MCF 10A (cell line): ENCODE measurements at regions not wholly inside any gene's neighbourhood (a gene's known extent, or its start where the extent isn't known, plus 50 kb on each side); places are given as distances from the start of the nearest gene placed in this dataset.

Source experiments
- BruUV-seq: library from RNA; stranded (reverse); fragments of 400-500 nt; replicated peaks from 2 replicates; lab custom pipeline; 2021; lab: Mats Ljungman, UMichigan
- CTCF ChIA-PET: fragments of 300-600 bp; sonication (Branson Sonifier 250); formaldehyde crosslinking; extraction: SDS; loops from one replicate; lab custom pipeline; 2021; ENCODE audit warnings: antibody characterized with exemption, inconsistent platforms; lab: Yijun Ruan, JAX
- POLR2A ChIA-PET: fragments of 300-600, 350-650 bp; sonication (Branson Sonifier 250); formaldehyde crosslinking; extraction: SDS; loops from one replicate; lab custom pipeline; 2020; ENCODE audit warnings: antibody characterized with exemption, inconsistent platforms; lab: Yijun Ruan, JAX
- DNase-seq: peaks from one replicate; pipeline ENCODE4 v3.0.0-alpha.2; 2018; ENCODE audit not compliant: unreplicated experiment
- H3K27ac Mint-ChIP-seq: one replicate; pipeline ENCODE4 v1.8.0; 2022; ENCODE audit warnings: mild to moderate bottlenecking, low read depth, mixed read lengths; ENCODE audit not compliant: unreplicated experiment
- H3K27me3 Mint-ChIP-seq: one replicate; pipeline ENCODE4 v1.8.0; 2022; ENCODE audit warnings: mixed read lengths; ENCODE audit not compliant: insufficient read depth, unreplicated experiment
- H3K36me3 Mint-ChIP-seq: one replicate; pipeline ENCODE4 v1.8.0; 2022; ENCODE audit warnings: mild to moderate bottlenecking, moderate library complexity, mixed read lengths; ENCODE audit not compliant: insufficient read depth, unreplicated experiment
- H3K4me1 Mint-ChIP-seq: one replicate; pipeline ENCODE4 v1.8.0; 2022; ENCODE audit warnings: mixed read lengths; ENCODE audit not compliant: insufficient read depth, unreplicated experiment
- H3K4me3 Mint-ChIP-seq: one replicate; pipeline ENCODE4 v1.8.0; 2022; ENCODE audit warnings: mild to moderate bottlenecking, moderate library complexity, mixed read lengths; ENCODE audit not compliant: unreplicated experiment
- H3K9me3 Mint-ChIP-seq: one replicate; pipeline ENCODE4 v1.8.0; 2022; ENCODE audit warnings: mixed read lengths; ENCODE audit not compliant: unreplicated experiment
- CTCF ChIP-seq: fragments of 200-600 bp; IDR thresholded peaks from one replicate; pipeline ENCODE4 v1.8.0; 2022; ENCODE audit warnings: antibody characterized with exemption, mild to moderate bottlenecking; ENCODE audit not compliant: unreplicated experiment
- intact Hi-C: fragments of 100-400 bp; cut with micrococcal nuclease; formaldehyde crosslinking; loops from 2 replicates; pipeline ENCODE4 v1.14.1; 2022

DNA sequence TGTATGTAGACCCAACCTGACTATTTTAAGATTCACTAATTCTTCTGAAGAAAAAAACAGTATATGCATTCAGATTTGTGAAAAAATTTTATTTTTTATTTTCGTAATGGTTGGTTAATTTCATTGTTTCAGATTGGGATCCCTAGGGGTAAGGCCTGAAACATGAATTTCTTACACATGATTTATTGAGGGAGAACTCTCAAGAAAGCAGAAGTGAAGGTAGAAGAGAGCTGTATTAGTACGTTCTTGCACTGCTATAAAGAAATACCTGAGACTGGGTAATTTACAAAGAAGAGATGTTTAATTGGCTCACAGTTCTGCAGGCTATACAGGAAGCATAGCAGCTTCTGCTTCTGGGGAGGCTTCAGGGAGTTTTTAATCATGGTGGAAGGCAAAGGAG, 611.9 kb upstream of the TECRL start:
- Mint-ChIP-seq H3K27ac (no peak overlapping the region), H3K36me3 (no peaks in the 10 kb centered on the region), H3K27me3 (no peaks in the 10 kb centered on the region), H3K4me3 (no peak overlapping the region), H3K9me3 (no peaks in the 10 kb centered on the region), H3K4me1 (no peaks in the 10 kb centered on the region)
- no peak for DNase-seq
- intact Hi-C loops = no loop called here
- no peak for TF ChIP-seq CTCF
- ChIA-PET POLR2A (no interaction called here), CTCF (interaction anchor here (0.7 to 0.9 kb wide), 3 partner anchors 13 to 1667 kb away, joined by 3 to 4 read pairs (median 3); no protein-coding TSS in a partner anchor)
- no TSS peak for BruUV-seq

DNA sequence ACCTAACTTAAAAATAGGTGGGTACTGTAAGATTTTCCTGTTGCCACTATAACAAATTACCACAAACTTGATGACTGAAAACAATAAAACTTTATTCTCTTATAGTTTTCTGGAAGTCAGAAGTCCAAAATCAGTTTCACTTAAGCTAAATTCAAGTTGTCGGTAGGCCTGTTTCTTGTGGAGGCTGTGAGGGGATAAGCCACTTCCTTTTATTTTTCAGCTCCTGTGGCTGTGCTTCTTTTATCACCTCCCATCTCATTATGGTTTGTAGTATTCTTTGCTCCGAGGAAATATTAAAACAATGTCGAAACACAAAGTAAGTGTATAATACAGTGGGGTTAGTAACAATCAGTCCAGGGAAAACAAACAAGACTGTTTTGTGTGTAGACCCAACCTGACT, 610.5 kb upstream of the TECRL start:
- Mint-ChIP-seq H3K4me1 (no peaks in the 10 kb centered on the region), H3K4me3 (no peak overlapping the region), H3K36me3 (no peaks in the 10 kb centered on the region), H3K9me3 (no peaks in the 10 kb centered on the region), H3K27ac (no peak overlapping the region), H3K27me3 (no peaks in the 10 kb centered on the region)
- intact Hi-C loops = no loop called here
- TF ChIP-seq CTCF = no peak
- DNase-seq = no peak
- no TSS peak for BruUV-seq
- CTCF ChIA-PET = no interaction called here
- POLR2A ChIA-PET = no interaction called here

DNA sequence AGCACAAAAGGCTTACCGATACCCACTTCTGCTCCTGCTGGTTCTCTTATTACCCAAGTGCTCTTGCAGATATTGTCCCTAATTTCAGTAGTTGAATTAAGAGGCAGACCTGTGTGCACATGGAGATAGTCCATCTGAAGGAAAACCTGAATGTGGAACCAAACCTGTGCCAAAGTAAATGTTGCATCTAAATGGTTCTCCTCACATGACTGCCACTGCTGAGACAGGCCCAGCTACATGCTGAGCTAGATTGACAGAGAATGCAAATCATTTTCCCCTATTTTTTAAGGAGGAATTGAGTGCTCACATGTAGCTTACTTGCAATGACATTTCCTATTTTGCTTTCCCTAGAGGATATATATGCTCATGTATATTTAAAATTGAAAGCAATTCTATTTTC, 609.1 kb upstream of the TECRL start:
- Mint-ChIP-seq H3K27ac (no peak overlapping the region), H3K27me3 (no peaks in the 10 kb centered on the region), H3K4me1 (no peaks in the 10 kb centered on the region), H3K36me3 (no peaks in the 10 kb centered on the region), H3K4me3 (no peak overlapping the region), H3K9me3 (no peaks in the 10 kb centered on the region)
- intact Hi-C loops = no loop called here
- ChIA-PET POLR2A (interaction anchor here (0.7 kb wide), 1 partner anchor 28 kb away, joined by 3 read pairs; no protein-coding TSS in a partner anchor), CTCF (interaction anchor here (0.8 to 1.0 kb wide), 2 partner anchors 10 to 11 kb away, joined by 3 to 4 read pairs; no protein-coding TSS in a partner anchor)
- BruUV-seq = no TSS peak
- no peak for DNase-seq
- TF ChIP-seq CTCF = no peak

DNA sequence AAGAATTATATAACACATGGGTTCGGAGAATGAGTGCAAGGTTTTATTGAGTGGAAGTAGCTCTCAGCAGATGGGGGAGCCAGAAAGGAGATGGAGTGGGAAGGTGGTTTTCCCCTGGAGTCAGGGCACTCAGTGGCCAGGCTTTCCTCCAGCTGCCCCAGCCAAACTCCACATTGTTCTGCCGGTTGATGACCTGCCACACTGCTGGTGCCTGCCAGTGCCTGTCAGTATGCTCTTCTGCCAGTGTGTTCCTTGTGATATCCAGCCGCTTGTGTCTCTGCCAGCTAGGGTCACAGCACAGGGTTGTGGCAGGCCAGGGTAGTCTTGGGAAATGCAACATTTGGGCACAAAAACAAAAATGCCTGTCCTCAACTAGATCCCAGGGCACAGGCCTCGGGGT, 604.8 kb upstream of the TECRL start:
- H3K36me3 Mint-ChIP-seq = no peaks in the 10 kb centered on the region
- TF ChIP-seq CTCF = no peak
- H3K9me3 Mint-ChIP-seq = no peaks in the 10 kb centered on the region
- ChIA-PET CTCF (interaction anchor here (0.6 kb wide), 1 partner anchor 1900 kb away, joined by 3 read pairs; no protein-coding TSS in a partner anchor), POLR2A (interaction anchor here (0.5 kb wide), 1 partner anchor 38 kb away, joined by 3 read pairs; no protein-coding TSS in a partner anchor)
- no peak overlapping the region for H3K27ac Mint-ChIP-seq
- intact Hi-C loops = no loop called here
- H3K4me3 Mint-ChIP-seq = no peak overlapping the region
- no peaks in the 10 kb centered on the region for H3K4me1 Mint-ChIP-seq
- BruUV-seq = no TSS peak
- no peaks in the 10 kb centered on the region for H3K27me3 Mint-ChIP-seq
- no peak for DNase-seq
